NCI-H2107 treated with DMSO at 0.1 percent for 48 hours (cell line): ENCODE measurements at regions not wholly inside any gene's neighbourhood (a gene's known extent, or its start where the extent isn't known, plus 50 kb on each side); places are given as distances from the start of the nearest gene placed in this dataset.

Experiments used
- DNase-seq: peaks from one replicate; lab custom pipeline; 2025; ENCODE audit not compliant: unreplicated experiment; lab: John Stamatoyannopoulos, UW

DNA sequence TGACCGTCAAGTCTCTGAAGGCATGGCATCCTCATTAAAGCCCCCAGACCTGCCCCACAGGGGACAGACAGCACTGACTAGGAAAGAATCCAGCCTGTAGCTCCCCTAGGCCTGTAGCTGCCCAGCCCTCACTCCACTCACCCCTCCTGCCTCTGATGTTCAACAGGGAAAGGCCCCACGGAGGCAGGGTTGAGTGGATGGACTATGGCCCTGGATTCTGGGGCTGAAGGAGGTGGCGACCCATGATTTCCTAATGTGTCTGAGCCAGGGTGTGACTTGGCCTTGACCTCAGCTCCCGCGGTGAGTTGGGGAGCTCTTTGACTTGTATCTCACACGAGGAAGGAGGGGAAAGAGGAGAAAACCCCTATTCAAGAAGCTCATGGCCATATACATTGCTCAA, 238.5 kb upstream of the CSF3R start:
- no peak for DNase-seq

DNA sequence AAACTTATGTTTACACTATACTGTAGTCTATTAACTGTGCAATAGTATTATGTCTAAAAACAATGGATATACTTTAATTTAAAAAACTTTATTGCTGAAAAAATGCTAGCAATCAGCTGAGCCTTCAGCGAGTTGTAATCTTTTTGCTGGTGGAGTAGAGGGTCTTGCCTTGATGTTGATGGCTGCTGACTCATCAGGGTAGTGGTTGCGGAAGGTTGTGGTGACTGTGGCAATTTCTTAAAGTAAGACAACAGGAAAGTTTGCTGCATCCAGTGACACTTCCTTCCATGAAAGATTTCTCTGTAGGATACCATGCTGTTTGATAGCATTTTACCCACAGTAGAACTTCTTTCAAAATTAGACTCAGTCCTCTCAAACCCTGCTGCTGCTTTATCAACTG, 234.7 kb upstream of the CSF3R start:
- no peak for DNase-seq

DNA sequence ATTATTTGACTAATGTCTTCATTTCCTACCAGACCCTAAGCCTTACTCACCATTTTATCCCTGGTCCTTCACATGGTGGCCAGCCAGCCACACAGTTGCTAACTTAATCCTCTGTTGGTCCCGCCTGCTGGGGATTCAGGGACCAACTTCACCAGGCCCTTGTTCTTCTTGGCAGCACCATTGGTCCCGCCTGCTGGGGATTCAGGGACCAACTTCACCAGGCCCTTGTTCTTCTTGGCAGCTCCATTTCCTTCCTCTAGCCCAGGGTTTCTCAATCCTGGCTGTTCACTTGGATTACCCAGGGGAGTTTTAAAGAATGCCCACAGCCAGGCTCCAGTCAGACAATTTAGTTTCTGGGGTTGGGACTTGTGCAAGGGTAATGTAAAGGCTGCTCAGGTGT, 233.1 kb upstream of the CSF3R start:
- DNase-seq, result no peak

DNA sequence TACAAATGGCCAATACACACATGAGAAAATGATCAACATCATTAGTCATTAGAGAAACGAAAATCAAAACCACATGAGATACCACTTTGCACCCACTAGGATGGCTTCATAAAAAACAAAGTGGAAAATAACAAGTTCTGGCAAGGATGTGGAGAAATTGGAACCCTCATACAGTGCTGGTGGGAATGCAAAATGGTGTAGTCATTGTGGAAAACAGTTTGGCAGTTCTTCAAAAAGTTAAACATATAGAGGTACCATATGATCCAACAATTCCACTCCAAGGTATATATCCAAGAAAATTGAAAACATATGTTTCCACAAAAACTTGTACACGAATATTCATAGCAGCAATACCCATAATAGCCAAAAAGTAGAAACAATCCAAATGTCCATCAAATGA, 231.6 kb upstream of the CSF3R start:
- DNase-seq, result no peak

DNA sequence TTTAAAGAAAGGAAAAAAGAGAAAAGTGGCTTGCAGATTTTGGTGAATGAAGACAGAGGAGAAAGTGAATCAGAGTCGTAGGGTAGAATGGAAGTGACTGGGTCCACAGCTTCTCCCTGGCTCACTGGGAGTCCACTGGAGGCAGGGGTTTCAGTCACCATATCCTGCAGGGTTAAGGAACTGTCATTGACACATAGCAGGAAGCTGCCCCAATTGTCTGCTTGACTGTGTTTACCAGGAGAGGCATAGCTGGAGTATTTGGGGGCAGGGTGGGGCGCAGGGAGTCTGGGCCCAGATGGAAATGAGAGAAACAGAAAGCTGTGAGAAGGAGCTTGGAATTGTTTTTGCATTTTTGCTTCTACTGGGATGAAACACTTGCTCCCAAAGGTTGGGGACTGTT, 228.8 kb upstream of the CSF3R start:
- DNase-seq, result no peak

DNA sequence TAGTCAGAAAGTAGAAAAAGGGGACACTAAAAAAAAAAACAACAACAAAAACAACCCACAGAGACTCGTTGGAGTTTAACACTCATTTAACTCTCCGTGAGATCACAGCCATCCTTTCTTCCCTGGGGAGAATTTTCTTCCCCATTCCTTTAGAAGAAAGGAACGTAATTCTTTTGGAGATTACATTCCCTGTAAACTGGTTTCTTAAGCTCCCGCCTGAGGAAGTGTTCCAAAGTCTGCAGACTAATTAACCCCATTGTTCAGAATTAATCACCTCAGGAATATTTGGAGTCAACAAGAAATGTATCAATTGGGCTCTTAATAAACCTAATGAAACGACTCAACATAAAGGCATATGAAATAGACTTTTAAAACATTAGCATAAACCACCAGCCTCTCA, 228.2 kb upstream of the CSF3R start:
- no peak for DNase-seq

DNA sequence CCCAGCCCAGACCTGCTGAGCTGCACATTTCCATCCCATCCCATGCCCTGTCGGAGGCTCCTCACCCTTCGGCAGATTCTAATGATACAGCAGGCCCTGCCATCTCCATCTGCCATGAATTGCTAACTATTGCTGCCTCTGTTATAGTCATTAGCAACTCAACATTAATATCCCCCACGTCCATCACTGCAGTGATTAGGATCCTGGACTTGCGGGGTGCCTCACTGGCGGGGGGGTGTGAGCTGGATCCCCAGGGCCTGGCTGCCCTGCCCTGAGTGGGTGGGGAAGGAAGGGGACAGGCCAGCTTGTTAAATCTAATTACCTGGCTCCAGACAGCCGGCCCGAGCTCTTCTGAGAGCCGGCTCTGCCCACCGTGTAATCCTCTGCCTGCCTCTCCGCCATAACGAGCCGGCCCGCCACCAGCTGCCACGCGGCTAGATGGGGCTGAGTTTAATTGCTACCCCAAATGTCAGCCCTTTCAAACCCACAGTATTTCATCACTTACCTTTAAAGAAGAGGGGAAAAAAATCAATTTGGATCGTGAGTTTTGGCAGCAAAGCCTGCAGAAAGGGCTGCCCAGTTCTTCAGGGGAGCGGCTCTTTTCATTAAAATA, 227.3 kb upstream of the CSF3R start:
- no peak for DNase-seq

DNA sequence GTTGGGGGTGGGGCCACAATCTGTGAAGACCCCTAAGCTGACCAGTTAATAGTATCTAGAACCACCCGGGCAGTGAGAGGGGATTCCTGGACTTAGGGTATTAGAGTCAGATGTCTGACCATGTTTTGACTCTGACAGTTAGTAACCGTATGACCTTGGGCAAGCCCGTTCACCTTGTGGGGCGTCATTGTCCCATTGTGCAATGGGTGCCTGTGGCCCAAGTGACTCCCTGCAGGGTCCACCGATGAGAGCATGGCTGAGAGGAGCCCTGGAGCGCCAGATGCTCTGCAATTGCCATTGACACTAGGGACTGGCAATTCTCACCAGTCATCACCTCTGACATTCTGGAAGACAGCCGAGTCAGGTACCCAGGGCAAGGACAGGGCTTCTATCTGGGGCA, 225.9 kb upstream of the CSF3R start:
- DNase-seq, result no peak

DNA sequence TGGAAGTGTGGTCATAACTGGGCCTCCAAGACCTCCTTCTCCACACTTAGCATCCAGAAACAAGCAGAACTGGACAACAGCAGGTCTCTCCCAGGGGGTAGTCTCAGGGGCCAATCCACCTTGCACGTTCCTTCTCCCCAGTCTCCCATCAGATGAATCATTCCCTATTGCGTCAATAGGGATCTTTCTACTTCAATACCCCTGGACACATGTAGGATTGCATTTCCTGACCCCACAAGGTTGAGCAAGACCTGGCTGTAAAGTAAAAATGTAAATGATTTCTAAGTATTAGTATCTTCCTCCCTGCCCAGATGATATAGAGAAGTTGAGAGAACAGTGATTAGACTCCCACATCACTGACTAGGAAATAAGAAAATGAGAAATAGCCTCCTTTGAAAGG, 224.5 kb upstream of the CSF3R start:
- no peak for DNase-seq

DNA sequence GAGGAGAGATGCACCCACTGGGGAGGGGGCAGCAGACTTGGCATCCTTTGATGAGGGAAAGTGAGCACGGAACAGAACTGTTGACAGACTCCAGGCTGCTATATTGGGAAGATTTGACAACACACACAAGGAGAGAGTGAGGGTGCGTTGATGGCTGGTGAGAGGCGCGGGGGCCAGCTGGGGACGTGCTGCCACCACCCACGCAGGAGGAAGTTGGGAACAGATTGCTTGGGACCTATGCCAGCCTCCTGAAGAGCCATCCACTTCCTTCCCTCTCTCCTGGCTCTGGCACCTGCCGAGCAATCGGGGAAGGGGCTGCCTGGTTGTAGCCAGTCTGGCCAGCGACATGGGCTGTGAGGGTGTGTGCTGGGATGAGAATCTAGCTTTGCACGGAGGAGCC, 223.7 kb upstream of the CSF3R start:
- no peak for DNase-seq

DNA sequence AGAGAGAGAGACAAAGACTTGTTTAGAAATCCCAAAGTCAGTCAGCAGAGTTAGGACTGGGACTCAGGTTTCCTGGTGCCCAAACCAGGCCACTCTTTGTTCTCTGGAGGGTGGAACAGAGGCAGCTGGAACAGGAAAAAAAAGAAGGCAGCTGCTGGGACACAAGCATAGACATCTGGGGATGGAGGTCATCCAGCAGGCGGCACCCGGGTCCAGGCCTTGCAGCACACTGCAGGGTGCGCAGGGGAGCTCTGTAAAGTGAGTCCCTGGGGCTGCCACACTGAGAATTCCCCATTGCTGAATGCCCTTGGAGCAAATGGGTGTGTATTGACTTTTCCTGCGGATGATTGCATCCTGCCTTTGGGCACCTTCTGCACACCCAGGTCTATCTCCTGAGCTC, 222.9 kb upstream of the CSF3R start:
- no peak for DNase-seq

DNA sequence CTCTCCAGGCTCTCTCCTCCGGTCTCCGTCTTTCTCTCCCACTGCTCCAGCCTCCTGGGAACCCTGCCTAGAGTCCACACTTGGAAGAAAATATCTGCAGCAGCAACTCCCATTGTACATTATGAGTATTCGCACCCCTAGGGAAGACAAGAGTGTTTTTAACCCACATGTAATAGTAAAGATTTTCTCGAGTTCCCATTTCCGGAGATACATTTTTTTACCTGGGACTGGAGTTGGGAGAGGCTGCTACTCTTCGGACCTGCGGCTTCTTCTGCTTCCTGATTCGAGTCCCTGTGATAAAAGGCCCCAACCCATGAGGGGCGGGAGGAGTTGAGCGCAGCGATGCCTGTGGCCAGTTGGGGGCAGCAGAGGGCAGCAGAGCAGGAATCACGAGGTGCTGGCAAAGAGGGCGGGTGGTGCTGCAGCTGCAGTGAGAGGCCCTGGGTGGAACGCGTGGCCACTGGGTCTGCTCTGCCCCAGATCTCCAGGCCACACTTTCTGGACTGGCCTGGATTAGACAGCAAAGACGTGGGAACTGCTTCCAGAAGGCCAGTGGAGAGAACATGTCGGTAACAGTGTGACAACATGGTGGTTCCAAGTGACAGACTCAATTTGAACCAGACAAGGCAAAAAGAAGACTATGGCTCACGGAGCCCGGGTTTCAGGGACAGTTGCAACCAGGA, 221.0 kb upstream of the CSF3R start:
- peak; percentile 69 for DNase-seq

DNA sequence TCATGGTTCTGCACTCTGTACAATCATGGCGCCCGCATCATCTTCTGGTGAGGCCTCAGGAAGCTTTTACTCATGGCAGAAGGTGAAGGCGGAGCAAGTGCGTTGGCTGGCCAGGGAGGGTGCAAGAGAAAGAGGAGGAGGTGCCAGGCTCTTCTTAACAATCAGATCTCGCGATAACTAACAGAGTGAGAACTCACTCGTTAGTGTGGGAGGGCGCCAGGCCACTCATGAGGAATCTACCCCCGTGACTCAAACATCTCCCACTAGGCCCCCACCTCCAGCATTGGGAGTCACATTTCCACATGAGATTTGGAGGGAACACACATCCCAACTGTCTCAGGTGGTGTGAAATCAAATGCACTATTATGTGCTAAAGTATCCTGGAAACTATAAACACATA, 220.2 kb upstream of the CSF3R start:
- no peak for DNase-seq

DNA sequence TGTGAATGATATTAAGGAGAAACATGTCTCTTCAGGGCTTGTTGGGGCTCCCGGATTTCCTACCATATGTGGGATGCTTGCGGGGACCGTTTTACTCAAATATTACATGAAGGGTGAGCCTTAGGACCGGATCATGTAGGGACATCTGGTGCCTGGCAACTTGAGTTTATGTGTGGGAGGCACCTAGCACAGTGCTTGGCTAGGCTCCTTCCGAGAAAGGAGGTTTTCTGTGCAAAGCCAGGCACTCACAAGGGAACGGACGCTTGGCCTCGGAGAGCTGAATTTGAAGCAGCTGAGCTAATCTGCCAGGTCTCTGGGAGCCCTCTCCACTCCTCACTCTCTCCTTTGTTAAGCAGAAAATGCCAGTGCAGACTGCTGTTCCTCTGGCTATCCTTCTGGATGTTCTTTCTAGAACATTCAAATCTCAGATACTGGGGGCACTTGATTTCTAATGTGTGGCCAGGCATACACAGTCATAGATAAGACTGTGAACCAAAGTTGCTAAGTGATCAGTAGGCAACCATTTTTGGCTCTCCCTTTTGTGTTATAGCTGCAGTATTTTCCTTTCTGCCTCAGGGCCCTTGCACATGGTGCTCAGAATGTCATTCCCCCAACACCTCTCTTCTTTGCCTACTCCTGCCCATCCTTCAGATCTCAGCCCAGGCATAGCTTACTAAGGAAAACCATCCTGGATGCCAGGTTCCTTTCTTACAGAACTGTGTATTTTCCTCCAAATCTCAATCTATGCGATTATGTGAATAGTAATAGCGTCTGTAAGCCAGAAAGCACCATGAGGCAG, 216.6 kb upstream of the CSF3R start:
- no peak for DNase-seq

DNA sequence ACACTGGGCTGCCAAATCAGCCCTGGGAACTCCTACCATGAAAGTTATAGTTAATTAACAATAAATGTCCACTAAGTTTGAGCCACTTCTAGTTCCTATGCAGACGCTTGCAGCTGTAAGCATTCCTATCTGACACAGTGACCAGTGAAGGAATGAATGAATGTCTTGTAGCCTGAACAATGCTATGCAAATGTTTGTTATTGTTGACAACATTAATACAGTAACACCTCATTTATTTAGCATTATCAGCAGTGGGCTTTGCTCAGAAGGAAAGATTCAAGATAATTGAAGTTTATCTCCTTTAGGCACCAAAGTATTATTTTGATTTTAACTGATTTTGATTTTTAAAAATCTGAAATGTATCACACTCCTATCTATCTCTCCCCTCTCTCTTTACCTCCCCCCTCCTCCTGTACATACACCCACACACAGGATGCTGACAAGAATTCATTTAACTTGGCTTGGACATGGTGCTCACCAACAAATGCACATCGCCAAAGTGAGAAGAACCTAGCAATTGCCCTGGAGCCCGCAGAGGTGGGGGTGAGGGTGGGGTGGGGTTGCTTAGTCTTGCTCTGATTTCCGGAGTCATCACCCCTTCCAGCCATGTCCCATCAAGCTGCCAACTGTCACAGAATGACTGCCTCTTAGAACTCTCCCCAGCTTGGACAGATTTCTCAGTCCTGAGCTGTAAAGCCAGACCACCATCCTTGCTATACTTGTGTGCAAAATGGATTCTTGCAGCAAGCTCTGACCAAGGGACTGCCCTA, 215.3 kb upstream of the CSF3R start:
- DNase-seq, result no peak

DNA sequence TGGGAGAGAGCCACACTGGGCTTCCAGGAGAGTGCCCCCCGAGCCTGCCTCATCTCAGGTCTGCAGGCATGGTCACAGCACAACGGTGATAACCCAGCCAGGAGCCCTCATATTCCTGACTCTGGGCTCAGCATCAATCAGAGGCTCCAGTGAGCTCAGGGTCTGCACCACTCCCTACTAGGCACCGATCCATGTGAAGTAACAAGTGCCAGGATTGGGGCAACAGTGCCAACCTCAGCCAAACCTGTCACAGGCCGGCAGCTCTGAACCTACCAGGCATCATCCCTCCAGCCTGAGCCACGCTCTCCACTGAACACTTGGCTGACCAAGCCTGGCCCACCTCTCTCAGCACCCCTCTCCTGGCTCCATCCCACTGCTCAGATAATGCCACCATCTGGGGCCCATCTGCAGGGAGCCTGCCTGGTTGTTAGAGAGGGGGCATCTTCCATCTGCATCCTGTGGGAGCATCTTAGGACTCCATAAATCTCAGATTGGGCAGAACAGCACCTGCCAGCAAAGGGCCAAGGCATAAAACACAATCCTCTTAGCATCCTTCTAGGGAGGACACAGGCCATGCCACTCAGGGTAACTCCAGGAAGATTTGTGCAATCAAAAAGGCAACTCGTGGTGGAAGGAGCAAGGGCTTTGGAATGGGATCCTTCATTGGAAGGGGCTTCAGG, 213.7 kb upstream of the CSF3R start:
- no peak for DNase-seq

DNA sequence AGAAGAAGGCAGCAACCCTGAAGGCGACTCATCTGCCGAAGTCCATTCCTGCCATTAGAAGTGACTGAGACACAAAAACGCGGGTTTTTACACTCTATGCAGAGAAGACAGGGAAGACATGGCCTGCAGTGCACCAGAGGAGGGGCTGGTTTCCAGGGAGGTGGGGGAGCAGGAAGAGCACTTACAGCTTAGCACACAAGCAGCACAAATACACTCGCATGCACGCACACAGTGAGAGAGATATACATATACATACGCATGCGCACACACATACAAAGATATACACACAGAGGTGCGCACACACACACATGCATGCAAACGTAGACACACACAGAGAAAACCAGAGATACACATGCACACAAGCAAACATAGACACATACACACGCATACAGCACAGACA, 210.9 kb upstream of the CSF3R start:
- DNase-seq, result no peak

DNA sequence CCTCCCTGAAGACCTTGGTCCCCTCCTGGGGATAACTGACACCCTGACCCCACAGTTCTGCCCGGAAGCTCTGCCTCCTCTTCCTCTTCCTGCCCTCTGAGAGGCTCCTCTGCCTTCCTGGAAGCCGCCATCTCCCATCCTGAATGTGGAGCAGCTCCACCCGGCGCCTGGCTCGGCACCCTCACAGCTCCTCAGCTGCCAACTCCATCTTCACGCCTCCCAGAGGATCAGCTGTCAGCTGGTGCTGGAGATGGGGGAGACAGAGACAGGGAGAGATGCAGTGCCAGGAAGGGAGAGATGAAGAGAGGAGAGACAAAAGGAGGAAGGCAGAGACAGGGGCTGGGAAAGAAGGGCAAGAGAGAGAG, 210.4 kb upstream of the CSF3R start:
- DNase-seq, result no peak

DNA sequence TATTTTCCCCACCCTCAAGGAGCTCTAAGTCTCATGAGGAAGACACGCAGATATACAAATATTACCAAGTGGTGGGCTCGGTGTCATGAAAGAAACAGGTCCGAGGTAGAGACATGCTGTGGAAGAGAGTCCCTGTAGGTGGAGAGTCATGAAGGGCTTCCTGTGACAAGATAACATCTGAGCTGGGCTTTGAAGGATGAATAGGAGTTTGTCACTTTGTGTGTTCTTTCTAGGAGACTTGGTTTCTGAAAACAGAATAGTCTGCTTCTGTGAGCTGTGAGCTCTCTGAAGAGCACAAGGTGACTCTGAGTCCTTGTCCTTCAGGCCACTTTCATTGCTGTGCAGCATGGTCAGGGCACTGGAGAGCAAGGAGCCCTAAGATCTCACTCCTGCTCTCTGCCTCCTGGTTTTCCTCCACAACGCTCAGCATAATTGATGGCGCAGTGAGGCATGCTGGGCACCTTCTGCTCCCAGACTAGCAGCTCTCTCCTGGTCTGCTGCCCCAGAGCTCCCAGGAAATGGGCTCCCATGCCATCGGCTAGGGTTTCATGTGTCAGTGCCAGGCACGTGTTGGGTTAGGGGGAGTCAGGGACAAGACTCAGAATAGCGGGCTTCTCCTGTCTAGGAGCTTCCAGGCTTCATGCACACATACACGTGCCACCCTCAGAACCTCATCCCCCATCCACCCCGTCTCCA, 209.9 kb upstream of the CSF3R start:
- DNase-seq, result no peak

DNA sequence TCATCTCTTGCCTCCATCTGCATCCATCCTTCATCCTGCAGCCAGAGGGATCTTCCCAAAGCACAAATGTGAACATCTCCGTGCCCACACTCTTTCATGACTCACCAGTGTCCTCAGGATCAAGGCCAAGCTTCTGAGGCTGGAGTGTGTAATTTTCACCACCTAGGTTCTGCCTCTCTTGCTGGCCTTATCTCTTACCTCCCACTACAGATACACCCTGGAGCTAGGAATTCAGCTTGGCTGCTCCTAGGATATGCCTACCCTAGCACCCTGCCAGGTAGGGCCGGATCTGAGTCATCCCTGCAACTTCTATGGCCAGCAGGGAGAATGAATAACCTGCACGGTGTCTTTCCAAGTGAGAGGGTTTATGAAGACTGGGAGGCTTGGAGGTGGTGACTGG, 208.7 kb upstream of the CSF3R start:
- no peak for DNase-seq

DNA sequence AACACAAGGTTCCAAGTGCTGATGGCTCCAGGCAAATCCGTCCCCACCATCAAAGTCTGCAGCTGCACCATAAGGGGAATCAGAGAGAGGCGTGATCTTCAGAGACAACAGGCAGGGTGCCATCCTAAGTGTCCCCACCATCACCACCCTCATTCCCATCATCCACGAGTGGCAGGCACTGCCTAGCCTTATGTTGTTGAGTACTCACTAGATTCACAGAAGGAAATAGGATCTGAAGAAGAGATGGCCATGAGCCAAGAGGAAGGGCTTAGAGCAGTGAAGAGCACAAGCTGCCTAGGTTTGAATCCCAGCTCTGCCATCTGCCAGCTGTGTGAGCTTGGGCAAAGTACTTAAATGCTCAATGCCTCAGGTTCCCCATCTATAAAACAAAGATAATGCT, 207.3 kb upstream of the CSF3R start:
- no peak for DNase-seq
